Endothelial cell of umbilical vein (primary cell): ENCODE measurements at regions not wholly inside any gene's neighbourhood (a gene's known extent, or its start where the extent isn't known, plus 50 kb on each side); places are given as distances from the start of the nearest gene placed in this dataset.

Source experiments
- BruUV-seq: library from RNA; stranded (reverse); fragments of 400-500 nt; replicated peaks from 2 replicates; lab custom pipeline; 2021; lab: Mats Ljungman, UMichigan
- CTCF ChIA-PET: fragments of 300-600, 350-600 bp; sonication (Branson Sonifier 250); formaldehyde crosslinking; loops from one replicate; lab custom pipeline; 2021; ENCODE audit warnings: antibody characterized with exemption, inconsistent platforms; lab: Charles Lee
- POLR2A ChIA-PET: fragments of 300-600, 350-600 bp; sonication (Branson Sonifier 250); formaldehyde crosslinking; loops from one replicate; lab custom pipeline; 2021; ENCODE audit warnings: antibody characterized with exemption, inconsistent platforms; lab: Charles Lee
- DNase-seq: peaks from one replicate; pipeline ENCODE4 v3.0.0-alpha.2; 2011; ENCODE audit warnings: low read depth, low spot score
- FAIRE-seq: peaks from 2 replicates; lab custom pipeline; 2011; peaks lifted over from hg19 to GRCh38; lab: Jason Lieb, UNC
- H2AFZ ChIP-seq: 2 replicates; pipeline ENCODE4 v1.6.0; 2012; ENCODE audit warnings: low read depth, low read length, control low read depth, inconsistent platforms
- H3K27ac ChIP-seq: 2 replicates; pipeline ENCODE4 v1.5.1; 2011; ENCODE audit warnings: low read depth, mild to moderate bottlenecking, control low read depth, low read length, moderate library complexity; ENCODE audit not compliant: insufficient read depth
- H3K27me3 ChIP-seq, 2 experiments: 2 replicates each; pipeline versions ENCODE4 v1.6.0 to v1.6.1; 2011; ENCODE audit warnings: low read length in 2 of 2, mixed read lengths in 1 of 2; ENCODE audit not compliant: control insufficient read depth in 2 of 2, insufficient read depth in 2 of 2
- H3K36me3 ChIP-seq, 2 experiments: 2 replicates in 1 of 2; 3 replicates in 1 of 2; pipeline ENCODE4 v1.5.1; 2011; ENCODE audit warnings: low read length in 2 of 2, mild to moderate bottlenecking in 1 of 2, moderate library complexity in 1 of 2; ENCODE audit not compliant: control insufficient read depth in 2 of 2, insufficient read depth in 2 of 2; ENCODE audit errors: extremely low read depth in 1 of 2
- H3K4me1 ChIP-seq: 3 replicates; pipeline ENCODE4 v1.5.1; 2011; ENCODE audit warnings: mild to moderate bottlenecking, low read length; ENCODE audit not compliant: control insufficient read depth, insufficient read depth; ENCODE audit errors: extremely low read depth
- H3K4me2 ChIP-seq: 2 replicates; pipeline ENCODE4 v1.6.1; 2011; ENCODE audit warnings: low read length, control low read depth, mixed read lengths; ENCODE audit not compliant: insufficient read depth
- H3K4me3 ChIP-seq, 3 experiments: fragments of 200-600 bp in 1 of 3; sonication (generic), shearing (Covaris generic) in 1 of 3; replicated peaks in 1 of 3; 2 replicates each; pipeline ENCODE4 v1.5.1; 2011 to 2016; ENCODE audit warnings: control low read depth in 3 of 3, low read length in 3 of 3, mild to moderate bottlenecking in 2 of 3, inconsistent platforms in 1 of 3, low read depth in 1 of 3, moderate library complexity in 1 of 3; ENCODE audit not compliant: insufficient read depth in 1 of 3
- H3K79me2 ChIP-seq: 2 replicates; pipeline ENCODE4 v1.6.0; 2012; ENCODE audit warnings: low read length, inconsistent platforms; ENCODE audit not compliant: control insufficient read depth, insufficient read depth
- H3K9ac ChIP-seq: replicated peaks from 2 replicates; pipeline ENCODE3; 2011; ENCODE audit warnings: low read length, control low read depth; ENCODE audit not compliant: insufficient read depth; ENCODE audit errors: extremely low read depth
- H3K9me1 ChIP-seq: replicated peaks from 3 replicates; pipeline ENCODE4 v1.6.0; 2011; ENCODE audit warnings: mild to moderate bottlenecking, low read length; ENCODE audit not compliant: control insufficient read depth, insufficient read depth; ENCODE audit errors: extremely low read depth
- H3K9me3 ChIP-seq: replicated peaks from 2 replicates; pipeline ENCODE4 v1.5.1; 2012; ENCODE audit warnings: low read length, inconsistent platforms; ENCODE audit not compliant: control insufficient read depth, insufficient read depth
- H4K20me1 ChIP-seq: replicated peaks from 2 replicates; pipeline ENCODE3; 2011; ENCODE audit warnings: mild to moderate bottlenecking, low read length; ENCODE audit not compliant: control insufficient read depth, insufficient read depth; ENCODE audit errors: extremely low read depth
- CTCF ChIP-seq, 2 donors: IDR thresholded peaks; 1 replicate in 1 of 2; 2 replicates in 1 of 2; pipeline ENCODE4 v1.5.1; 2011; ENCODE audit warnings: low read length in 2 of 2, mild to moderate bottlenecking in 2 of 2, moderate library complexity in 2 of 2, control low read depth in 1 of 2, inconsistent platforms in 1 of 2, low read depth in 1 of 2; ENCODE audit not compliant: insufficient read depth in 1 of 2; ENCODE audit errors: extremely low read depth in 1 of 2
- EZH2 ChIP-seq: IDR thresholded peaks from 2 replicates; pipeline ENCODE4 v1.6.1; 2012; ENCODE audit warnings: borderline replicate concordance, low read depth, mild to moderate bottlenecking, moderate library complexity, low read length, inconsistent platforms; ENCODE audit not compliant: severe bottlenecking
- FOS ChIP-seq: IDR thresholded peaks from 2 replicates; pipeline ENCODE4 v1.6.1; 2011; ENCODE audit warnings: mild to moderate bottlenecking, low read length, moderate library complexity, borderline replicate concordance; ENCODE audit not compliant: insufficient read depth
- GATA2 ChIP-seq: IDR thresholded peaks from 2 replicates; pipeline ENCODE4 v1.7.0; 2011; ENCODE audit warnings: low read depth, mild to moderate bottlenecking, moderate library complexity, mixed read lengths, low read length; ENCODE audit not compliant: insufficient read length, insufficient read depth
- JUN ChIP-seq: IDR thresholded peaks from 2 replicates; pipeline ENCODE4 v1.6.1; 2011; ENCODE audit warnings: borderline replicate concordance, low read depth; ENCODE audit not compliant: insufficient read length, insufficient read depth
- MAX ChIP-seq: IDR thresholded peaks from 2 replicates; pipeline ENCODE4 v1.6.1; 2011; ENCODE audit not compliant: insufficient read depth, insufficient read length
- MYC ChIP-seq: IDR thresholded peaks from one replicate; pipeline ENCODE4 v1.6.1; 2011; ENCODE audit warnings: mild to moderate bottlenecking, low read depth, low read length
- POLR2A ChIP-seq: IDR thresholded peaks from 2 replicates; pipeline ENCODE4 v1.6.1; 2012; ENCODE audit warnings: low read depth, mild to moderate bottlenecking, control low read depth, low read length
- POLR2AphosphoS5 ChIP-seq: IDR thresholded peaks from 2 replicates; pipeline ENCODE4 v1.6.1; 2012; ENCODE audit warnings: low read depth, mild to moderate bottlenecking, control low read depth, low read length, moderate library complexity; ENCODE audit not compliant: insufficient read depth
- dilution Hi-C: fragments of 300-500 bp; cut with MboI; formaldehyde crosslinking; loops from one replicate; pipeline ENCODE4 v1.15.0; 2019; ENCODE audit warnings: low sequenced_read_pairs; ENCODE audit not compliant: extremely low pct_ligation_motif_present
- intact Hi-C: fragments of 100-400 bp; cut with micrococcal nuclease; formaldehyde crosslinking; loops from one replicate; pipeline ENCODE4 v1.10.0; 2022

- dilution Hi-C loops (no loop called here), intact Hi-C loops (no loop called here)
- Histone ChIP-seq H3K36me3 (no peaks in the 10 kb centered on the region), H3K9ac (no peak overlapping the region), H3K27me3 (peaks cover 0 to 2% of the 10 kb centered on the region in 2 experiments), H3K9me3 (no peaks in the 10 kb centered on the region), H3K79me2 (no peaks in the 10 kb centered on the region), H3K4me2 (no peak overlapping the region), H2AFZ (no peak overlapping the region), H4K20me1 (no peaks in the 10 kb centered on the region), H3K9me1 (no peaks in the 10 kb centered on the region), H3K27ac (no peak overlapping the region), H3K4me1 (no peaks in the 10 kb centered on the region), H3K4me3 (no peak overlapping the region)
- TF ChIP-seq CTCF (IDR thresholded peaks at IDR 0.05; ENCODE audit: extremely low read depth in 1 of 2, insufficient read depth in 1 of 2, low read depth in 1 of 2, low read length in 2 of 2) = no peak
- no peak for TF ChIP-seq GATA2
- no peak for TF ChIP-seq MYC
- TF ChIP-seq EZH2 = no peak
- no peak for TF ChIP-seq JUN
- TF ChIP-seq MAX = no peak
- TF ChIP-seq POLR2AphosphoS5 = no peak
- TF ChIP-seq POLR2A = no peak
- no peak for TF ChIP-seq FOS
- no peak for FAIRE-seq
- POLR2A ChIA-PET = no interaction called here
- CTCF ChIA-PET = interaction anchor here (0.7 kb wide), 1 partner anchor 85 kb away, joined by 3 read pairs; no protein-coding TSS in a partner anchor
- no peak for DNase-seq
- BruUV-seq = no TSS peak
These were observed 60.4 kb upstream of the LYPLAL1 start for GRCh38 chr1:219113261-219113660.
